ENCODE measurements at regions not wholly inside any gene's neighbourhood (a gene's known extent, or its start where the extent isn't known, plus 50 kb on each side); places are given as distances from the start of the nearest gene placed in this dataset.
"Not testable (repeated sequence)": the region's sequence is repeated elsewhere in the genome, so short reads cannot be mapped to it uniquely, and the experiment has no call there.

GRCh38 chr1:199585392-199585791, 442.1 kb upstream of the NR5A2 start:
- no peak overlapping the region for H2AFZ ChIP-seq (ENCODE audit: low read depth, low read length)
- H3K79me2 ChIP-seq (ENCODE audit: low read length): no peaks in the 10 kb centered on the region
- no peaks in the 10 kb centered on the region for H4K20me1 ChIP-seq (ENCODE audit: insufficient read depth, low read length)
- no peak overlapping the region for H3K9ac ChIP-seq (ENCODE audit: low read length)
- no peak overlapping the region for H3K27ac ChIP-seq (ENCODE audit: low read length)
- no peaks in the 10 kb centered on the region for H3K9me3 ChIP-seq (ENCODE audit: insufficient read depth, low read length)
- H3K36me3 ChIP-seq (replicated peaks; ENCODE audit: low read depth, low read length): no peaks in the 10 kb centered on the region
- TF ChIP-seq CTCF (IDR thresholded peaks at IDR 0.05; ENCODE audit: low read depth, low read length) (no peak), EZH2phosphoT487 (IDR thresholded peaks at IDR 0.05; ENCODE audit: low read depth) (no peak)
- H3K4me1 ChIP-seq (ENCODE audit: low read length): peaks cover 9% of the 10 kb centered on the region
- H3K4me2 ChIP-seq (ENCODE audit: low read length): no peak overlapping the region
- H3K27me3 ChIP-seq (ENCODE audit: low read depth, low read length): no peaks in the 10 kb centered on the region
- no peak overlapping the region for H3K4me3 ChIP-seq (ENCODE audit: low read length)

- Histone ChIP-seq H3K4me1 (ENCODE audit: low read length) (peaks cover 10% of the 10 kb centered on the region), H4K20me1 (ENCODE audit: insufficient read depth, low read length) (no peaks in the 10 kb centered on the region), H3K79me2 (ENCODE audit: low read length) (no peaks in the 10 kb centered on the region), H3K9me3 (ENCODE audit: insufficient read depth, low read length) (no peaks in the 10 kb centered on the region), H2AFZ (ENCODE audit: low read depth, low read length) (no peak overlapping the region), H3K27ac (ENCODE audit: low read length) (no peak overlapping the region), H3K27me3 (ENCODE audit: low read depth, low read length) (no peaks in the 10 kb centered on the region), H3K4me2 (ENCODE audit: low read length) (no peak overlapping the region), H3K9ac (ENCODE audit: low read length) (no peak overlapping the region), H3K36me3 (replicated peaks; ENCODE audit: low read depth, low read length) (no peaks in the 10 kb centered on the region), H3K4me3 (ENCODE audit: low read length) (no peak overlapping the region)
- TF ChIP-seq EZH2phosphoT487 (IDR thresholded peaks at IDR 0.05; ENCODE audit: low read depth) (no peak), CTCF (IDR thresholded peaks at IDR 0.05; ENCODE audit: low read depth, low read length) (no peak)
These were observed 436.8 kb upstream of the NR5A2 start for GRCh38 chr1:199590708-199591107.

- TF ChIP-seq CTCF (IDR thresholded peaks at IDR 0.05; ENCODE audit: low read depth, low read length): no peak
- no peak for TF ChIP-seq EZH2phosphoT487 (IDR thresholded peaks at IDR 0.05; ENCODE audit: low read depth)
- H3K9ac ChIP-seq (ENCODE audit: low read length): no peak overlapping the region
- no peak overlapping the region for H3K27ac ChIP-seq (ENCODE audit: low read length)
- H3K79me2 ChIP-seq (ENCODE audit: low read length): no peaks in the 10 kb centered on the region
- H3K27me3 ChIP-seq (ENCODE audit: low read depth, low read length): no peaks in the 10 kb centered on the region
- no peak overlapping the region for H2AFZ ChIP-seq (ENCODE audit: low read depth, low read length)
- no peak overlapping the region for H3K4me3 ChIP-seq (ENCODE audit: low read length)
- H3K36me3 ChIP-seq (replicated peaks; ENCODE audit: low read depth, low read length): no peaks in the 10 kb centered on the region
- no peak overlapping the region for H3K4me2 ChIP-seq (ENCODE audit: low read length)
- peaks cover 10% of the 10 kb centered on the region for H3K4me1 ChIP-seq (ENCODE audit: low read length)
- no peaks in the 10 kb centered on the region for H3K9me3 ChIP-seq (ENCODE audit: insufficient read depth, low read length)
- no peaks in the 10 kb centered on the region for H4K20me1 ChIP-seq (ENCODE audit: insufficient read depth, low read length)
These were observed 436.0 kb upstream of the NR5A2 start for GRCh38 chr1:199591468-199591867.

GRCh38 chr1:199593475-199593874, 434.0 kb upstream of the NR5A2 start:
- Histone ChIP-seq H3K4me3 (ENCODE audit: low read length) (no peak overlapping the region), H3K9ac (ENCODE audit: low read length) (no peak overlapping the region), H2AFZ (ENCODE audit: low read depth, low read length) (no peak overlapping the region), H3K36me3 (replicated peaks; ENCODE audit: low read depth, low read length) (no peaks in the 10 kb centered on the region), H3K4me2 (ENCODE audit: low read length) (no peak overlapping the region), H3K79me2 (ENCODE audit: low read length) (no peaks in the 10 kb centered on the region), H3K27ac (ENCODE audit: low read length) (no peak overlapping the region), H4K20me1 (ENCODE audit: insufficient read depth, low read length) (no peaks in the 10 kb centered on the region), H3K9me3 (ENCODE audit: insufficient read depth, low read length) (no peaks in the 10 kb centered on the region), H3K4me1 (ENCODE audit: low read length) (peaks cover 10% of the 10 kb centered on the region), H3K27me3 (ENCODE audit: low read depth, low read length) (no peaks in the 10 kb centered on the region)
- TF ChIP-seq CTCF (IDR thresholded peaks at IDR 0.05; ENCODE audit: low read depth, low read length) (no peak), EZH2phosphoT487 (IDR thresholded peaks at IDR 0.05; ENCODE audit: low read depth) (no peak)

- not testable (repeated sequence) for H3K4me1 ChIP-seq (ENCODE audit: low read length); H2AFZ ChIP-seq (ENCODE audit: low read depth, low read length); H3K27ac ChIP-seq (ENCODE audit: low read length); H3K27me3 ChIP-seq (ENCODE audit: low read depth, low read length); H3K36me3 ChIP-seq (replicated peaks; ENCODE audit: low read depth, low read length); H3K4me3 ChIP-seq (ENCODE audit: low read length); H3K4me2 ChIP-seq (ENCODE audit: low read length); H3K9me3 ChIP-seq (ENCODE audit: insufficient read depth, low read length); H3K9ac ChIP-seq (ENCODE audit: low read length); H3K79me2 ChIP-seq (ENCODE audit: low read length); H4K20me1 ChIP-seq (ENCODE audit: insufficient read depth, low read length)
These were observed 431.1 kb upstream of the NR5A2 start for GRCh38 chr1:199596448-199596847.

Data from OCI-LY3 (cell line).